ENCODE measurements at regions not wholly inside any gene's neighbourhood (a gene's known extent, or its start where the extent isn't known, plus 50 kb on each side); places are given as distances from the start of the nearest gene placed in this dataset.

- H2BK5ac ChIP-seq (ENCODE audit: low read depth, low read length, poor library complexity): no peak overlapping the region
- H3K27ac ChIP-seq (ENCODE audit: low read depth, low read length): no peak overlapping the region
- H3K9me3 ChIP-seq (ENCODE audit: insufficient read depth, low read depth, low read length): peaks cover 4% of the 10 kb centered on the region
- no peak overlapping the region for H3K9ac ChIP-seq (ENCODE audit: low read length)
- H2BK12ac ChIP-seq (ENCODE audit: low read length): no peak overlapping the region
- H2AK5ac ChIP-seq (ENCODE audit: low read length): no peak overlapping the region
- no peak overlapping the region for H3K14ac ChIP-seq (ENCODE audit: low read length)
- H4K12ac ChIP-seq (ENCODE audit: low read depth, low read length): no peak overlapping the region
- no peaks in the 10 kb centered on the region for H3K79me2 ChIP-seq (ENCODE audit: control insufficient read depth, insufficient read depth, low read length, poor library complexity)
- WGBS (ENCODE audit: extremely low coverage, insufficient coverage, insufficient read length): no CpG with 5 or more reads among the region's 11 CpGs
- no peaks in the 10 kb centered on the region for H3K79me1 ChIP-seq (ENCODE audit: low read length)
- no peak overlapping the region for H3K4me2 ChIP-seq (ENCODE audit: low read length)
- no peaks in the 10 kb centered on the region for H3K4me1 ChIP-seq (ENCODE audit: control insufficient read depth in 1 of 2, insufficient read depth in 2 of 2, low read length in 2 of 2)
- no peak overlapping the region for H2AFZ ChIP-seq (ENCODE audit: insufficient read depth, low read length, poor library complexity)
- H3K36me3 ChIP-seq (ENCODE audit: control insufficient read depth in 1 of 2, insufficient read depth in 2 of 2, low read length in 2 of 2): no peaks in the 10 kb centered on the region
- no peak overlapping the region for H3K4ac ChIP-seq (ENCODE audit: low read depth, low read length)
- no peak overlapping the region for H4K91ac ChIP-seq (ENCODE audit: low read depth, low read length)
- H3K23ac ChIP-seq (ENCODE audit: low read length): no peak overlapping the region
- H4K8ac ChIP-seq (ENCODE audit: low read depth, low read length): no peak overlapping the region
- H3K18ac ChIP-seq (ENCODE audit: low read length): no peak overlapping the region
- no peak overlapping the region for H3K4me3 ChIP-seq (ENCODE audit: low read depth, low read length)
- H2BK120ac ChIP-seq (ENCODE audit: insufficient read depth, low read length, poor library complexity): no peak overlapping the region
- no peak for DNase-seq
- H3K27me3 ChIP-seq (ENCODE audit: insufficient read depth, low read length): no peaks in the 10 kb centered on the region
Measured at GRCh38 chr10:81472927-81473470, 402.0 kb upstream of the NRG3 start.

- H3K27me3 ChIP-seq (ENCODE audit: insufficient read depth, low read length): no peaks in the 10 kb centered on the region
- no peak overlapping the region for H3K23ac ChIP-seq (ENCODE audit: low read length)
- no peak overlapping the region for H3K4ac ChIP-seq (ENCODE audit: low read depth, low read length)
- no peaks in the 10 kb centered on the region for H3K79me1 ChIP-seq (ENCODE audit: low read length)
- no peaks in the 10 kb centered on the region for H3K36me3 ChIP-seq (ENCODE audit: control insufficient read depth in 1 of 2, insufficient read depth in 2 of 2, low read length in 2 of 2)
- no peak overlapping the region for H4K12ac ChIP-seq (ENCODE audit: low read depth, low read length)
- H3K4me2 ChIP-seq (ENCODE audit: low read length): no peak overlapping the region
- no peak overlapping the region for H2AK5ac ChIP-seq (ENCODE audit: low read length)
- no peak overlapping the region for H4K91ac ChIP-seq (ENCODE audit: low read depth, low read length)
- no peak overlapping the region for H2BK5ac ChIP-seq (ENCODE audit: low read depth, low read length, poor library complexity)
- H2BK12ac ChIP-seq (ENCODE audit: low read length): no peak overlapping the region
- no peak overlapping the region for H3K4me3 ChIP-seq (ENCODE audit: low read depth, low read length)
- H3K27ac ChIP-seq (ENCODE audit: low read depth, low read length): no peak overlapping the region
- peaks cover 4% of the 10 kb centered on the region for H3K9me3 ChIP-seq (ENCODE audit: insufficient read depth, low read depth, low read length)
- H2AFZ ChIP-seq (ENCODE audit: insufficient read depth, low read length, poor library complexity): no peak overlapping the region
- H3K9ac ChIP-seq (ENCODE audit: low read length): no peak overlapping the region
- H3K18ac ChIP-seq (ENCODE audit: low read length): no peak overlapping the region
- no CpG with 5 or more reads among the region's 4 CpGs for WGBS (ENCODE audit: extremely low coverage, insufficient coverage, insufficient read length)
- no peaks in the 10 kb centered on the region for H3K4me1 ChIP-seq (ENCODE audit: control insufficient read depth in 1 of 2, insufficient read depth in 2 of 2, low read length in 2 of 2)
- DNase-seq: no peak
- H3K79me2 ChIP-seq (ENCODE audit: control insufficient read depth, insufficient read depth, low read length, poor library complexity): no peaks in the 10 kb centered on the region
- no peak overlapping the region for H3K14ac ChIP-seq (ENCODE audit: low read length)
- H4K8ac ChIP-seq (ENCODE audit: low read depth, low read length): no peak overlapping the region
- no peak overlapping the region for H2BK120ac ChIP-seq (ENCODE audit: insufficient read depth, low read length, poor library complexity)
Measured at GRCh38 chr10:81473755-81474154, 401.2 kb upstream of the NRG3 start.

GRCh38 chr10:81479316-81479715 is 395.7 kb upstream of the NRG3 start:
- no peaks in the 10 kb centered on the region for H3K79me1 ChIP-seq (ENCODE audit: low read length)
- H3K27ac ChIP-seq (ENCODE audit: low read depth, low read length): no peak overlapping the region
- no peak overlapping the region for H2BK120ac ChIP-seq (ENCODE audit: insufficient read depth, low read length, poor library complexity)
- H2BK5ac ChIP-seq (ENCODE audit: low read depth, low read length, poor library complexity): no peak overlapping the region
- no peaks in the 10 kb centered on the region for H3K27me3 ChIP-seq (ENCODE audit: insufficient read depth, low read length)
- no peak overlapping the region for H4K12ac ChIP-seq (ENCODE audit: low read depth, low read length)
- H3K9ac ChIP-seq (ENCODE audit: low read length): no peak overlapping the region
- no peak overlapping the region for H3K23ac ChIP-seq (ENCODE audit: low read length)
- no peak overlapping the region for H2BK12ac ChIP-seq (ENCODE audit: low read length)
- no peak overlapping the region for H3K14ac ChIP-seq (ENCODE audit: low read length)
- DNase-seq: no peak
- no peak overlapping the region for H2AFZ ChIP-seq (ENCODE audit: insufficient read depth, low read length, poor library complexity)
- H3K36me3 ChIP-seq (ENCODE audit: control insufficient read depth in 1 of 2, insufficient read depth in 2 of 2, low read length in 2 of 2): no peaks in the 10 kb centered on the region
- H2AK5ac ChIP-seq (ENCODE audit: low read length): no peak overlapping the region
- WGBS (ENCODE audit: extremely low coverage, insufficient coverage, insufficient read length): no CpG with 5 or more reads among the region's 3 CpGs
- no peak overlapping the region for H4K8ac ChIP-seq (ENCODE audit: low read depth, low read length)
- H3K79me2 ChIP-seq (ENCODE audit: control insufficient read depth, insufficient read depth, low read length, poor library complexity): no peaks in the 10 kb centered on the region
- H3K4ac ChIP-seq (ENCODE audit: low read depth, low read length): no peak overlapping the region
- no peak overlapping the region for H3K4me2 ChIP-seq (ENCODE audit: low read length)
- H3K18ac ChIP-seq (ENCODE audit: low read length): no peak overlapping the region
- H3K4me1 ChIP-seq (ENCODE audit: control insufficient read depth in 1 of 2, insufficient read depth in 2 of 2, low read length in 2 of 2): no peaks in the 10 kb centered on the region
- no peak overlapping the region for H3K4me3 ChIP-seq (ENCODE audit: low read depth, low read length)
- H3K9me3 ChIP-seq (ENCODE audit: insufficient read depth, low read depth, low read length): no peaks in the 10 kb centered on the region
- no peak overlapping the region for H4K91ac ChIP-seq (ENCODE audit: low read depth, low read length)

- H3K79me1 ChIP-seq (ENCODE audit: low read length): no peaks in the 10 kb centered on the region
- H3K9me3 ChIP-seq (ENCODE audit: insufficient read depth, low read depth, low read length): no peaks in the 10 kb centered on the region
- no peaks in the 10 kb centered on the region for H3K4me1 ChIP-seq (ENCODE audit: control insufficient read depth in 1 of 2, insufficient read depth in 2 of 2, low read length in 2 of 2)
- no peak overlapping the region for H4K91ac ChIP-seq (ENCODE audit: low read depth, low read length)
- H3K36me3 ChIP-seq (ENCODE audit: control insufficient read depth in 1 of 2, insufficient read depth in 2 of 2, low read length in 2 of 2): no peaks in the 10 kb centered on the region
- no peak for DNase-seq
- no peak overlapping the region for H3K4ac ChIP-seq (ENCODE audit: low read depth, low read length)
- no peak overlapping the region for H4K8ac ChIP-seq (ENCODE audit: low read depth, low read length)
- no peak overlapping the region for H2AK5ac ChIP-seq (ENCODE audit: low read length)
- H2AFZ ChIP-seq (ENCODE audit: insufficient read depth, low read length, poor library complexity): no peak overlapping the region
- H3K23ac ChIP-seq (ENCODE audit: low read length): no peak overlapping the region
- H2BK5ac ChIP-seq (ENCODE audit: low read depth, low read length, poor library complexity): no peak overlapping the region
- H3K79me2 ChIP-seq (ENCODE audit: control insufficient read depth, insufficient read depth, low read length, poor library complexity): no peaks in the 10 kb centered on the region
- no peak overlapping the region for H3K18ac ChIP-seq (ENCODE audit: low read length)
- no peak overlapping the region for H3K4me3 ChIP-seq (ENCODE audit: low read depth, low read length)
- no peak overlapping the region for H4K12ac ChIP-seq (ENCODE audit: low read depth, low read length)
- H3K9ac ChIP-seq (ENCODE audit: low read length): no peak overlapping the region
- no peaks in the 10 kb centered on the region for H3K27me3 ChIP-seq (ENCODE audit: insufficient read depth, low read length)
- no peak overlapping the region for H3K4me2 ChIP-seq (ENCODE audit: low read length)
- no peak overlapping the region for H3K27ac ChIP-seq (ENCODE audit: low read depth, low read length)
- no peak overlapping the region for H3K14ac ChIP-seq (ENCODE audit: low read length)
- H2BK120ac ChIP-seq (ENCODE audit: insufficient read depth, low read length, poor library complexity): no peak overlapping the region
- no peak overlapping the region for H2BK12ac ChIP-seq (ENCODE audit: low read length)
Measured at GRCh38 chr10:81496626-81497025, 378.4 kb upstream of the NRG3 start.

Measured in trophoblast cell (in vitro differentiated cells and primary cell).